CD4-positive, alpha-beta T cell treated with Interleukin-17A for 4 hours (primary cell): ENCODE measurements at regions not wholly inside any gene's neighbourhood (a gene's known extent, or its start where the extent isn't known, plus 50 kb on each side); places are given as distances from the start of the nearest gene placed in this dataset.
"Not testable (repeated sequence)": the region's sequence is repeated elsewhere in the genome, so short reads cannot be mapped to it uniquely, and the experiment has no call there.

Experiments
- DNase-seq: peaks from one replicate; pipeline ENCODE4 v3.0.0-alpha.2; 2020; ENCODE audit warnings: mixed read lengths

DNA sequence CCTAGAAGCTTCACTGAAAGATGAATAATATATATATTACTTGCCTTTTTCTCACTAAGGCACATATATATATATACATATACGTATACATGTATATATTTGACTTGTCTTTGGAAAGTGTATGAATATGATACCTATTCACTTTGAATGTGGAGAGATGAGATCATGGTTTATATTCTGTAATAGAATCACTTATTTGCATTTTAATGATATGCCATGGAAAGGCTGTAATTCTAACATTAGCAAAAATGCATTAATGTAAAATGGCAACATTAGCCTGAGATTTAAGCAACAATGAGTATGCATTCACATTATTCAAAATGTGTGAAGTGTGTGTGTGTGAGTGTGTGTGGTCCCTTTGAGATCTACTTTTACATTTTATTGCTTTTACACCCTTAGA lies 54.5 kb upstream of the PRKD1 start:
- no peak for DNase-seq

GRCh38 chr14:29982993-29983392 lies 55.3 kb upstream of the PRKD1 start:
- DNase-seq = no peak

GRCh38 chr14:29990344-29990857 lies 62.8 kb upstream of the PRKD1 start:
- not testable (repeated sequence) for DNase-seq

GRCh38 chr14:29990993-29991392 lies 63.3 kb upstream of the PRKD1 start:
- no peak for DNase-seq

DNA sequence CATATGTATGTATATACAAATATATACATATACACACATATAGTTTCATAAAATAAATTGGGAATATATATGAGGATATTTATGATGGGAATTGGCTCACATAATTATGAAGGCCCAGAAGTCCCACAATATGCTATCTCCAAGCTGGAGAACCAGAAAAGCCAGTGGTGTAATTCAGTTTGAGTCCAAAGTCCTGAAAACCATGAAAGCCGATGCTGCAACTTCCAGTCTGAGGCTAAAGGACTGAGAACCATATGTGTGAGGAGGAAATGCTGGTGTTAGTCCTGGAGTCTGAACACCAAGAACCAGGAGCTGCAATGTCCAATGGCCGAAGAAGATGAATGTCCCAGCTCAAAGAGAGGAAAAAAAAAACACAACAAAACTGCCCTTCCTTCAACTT lies 65.5 kb upstream of the PRKD1 start:
- DNase-seq = no peak

DNA sequence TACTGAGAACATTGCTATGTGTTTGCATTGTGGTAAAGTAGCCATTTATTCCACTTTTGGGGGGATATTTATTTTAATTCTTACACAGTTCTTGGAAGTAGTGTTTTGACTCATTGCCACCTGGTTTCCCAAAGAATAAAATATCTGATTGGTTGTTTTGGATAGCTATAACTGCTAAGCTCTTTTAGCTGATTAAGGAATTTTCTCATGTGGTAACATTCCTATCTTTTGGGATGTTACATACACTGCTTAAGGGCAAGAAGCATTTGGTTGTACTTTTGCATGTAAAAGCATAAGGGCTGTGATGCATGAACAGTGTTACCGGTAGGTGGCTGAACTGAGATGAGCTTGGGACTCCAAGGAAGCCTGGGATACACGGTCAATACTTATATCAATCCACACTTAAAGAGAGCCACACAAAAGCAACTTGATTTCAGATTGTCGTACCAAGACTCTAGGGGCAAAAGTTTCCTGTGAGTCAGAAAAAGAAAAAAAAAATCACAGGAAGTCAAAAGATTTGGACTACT lies 71.4 kb upstream of the PRKD1 start:
- DNase-seq = no peak

- no peak for DNase-seq
These were observed 75.2 kb upstream of the PRKD1 start for GRCh38 chr14:30002859-30003258.

DNA sequence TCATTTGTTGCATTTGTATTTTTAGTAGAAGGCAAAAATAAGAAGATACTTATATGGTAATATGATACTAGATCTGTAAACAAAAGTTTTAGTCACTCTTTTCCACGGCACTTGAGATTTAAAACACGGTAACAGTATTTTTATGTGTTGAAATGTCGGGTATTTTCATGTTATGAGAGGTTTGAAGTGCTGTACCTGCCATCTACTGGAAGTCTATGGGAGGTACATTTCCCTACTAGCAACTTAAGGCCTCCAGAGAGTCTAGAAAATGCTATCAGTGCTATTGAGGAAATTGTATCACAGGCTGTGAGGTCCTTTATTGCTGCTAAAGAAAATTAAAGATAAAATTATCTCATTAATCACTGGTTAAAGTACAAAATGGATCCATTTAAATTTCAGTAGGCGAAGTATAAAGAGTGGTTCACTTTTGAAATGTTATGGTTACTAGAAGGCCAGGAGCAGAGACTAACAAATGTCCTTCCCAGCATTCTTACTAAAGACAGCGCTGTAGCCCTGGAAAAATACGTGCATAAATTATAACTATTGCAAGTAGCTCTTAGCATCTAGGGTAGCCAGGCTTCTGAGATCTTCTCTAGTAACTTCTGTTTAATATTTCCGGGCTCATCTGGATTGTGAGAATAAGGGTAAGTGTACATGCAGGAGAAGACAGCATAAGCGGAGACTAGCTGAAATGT lies 77.6 kb upstream of the PRKD1 start:
- no peak for DNase-seq

GRCh38 chr14:30006695-30007094 lies 79.0 kb upstream of the PRKD1 start:
- no peak for DNase-seq

- DNase-seq = no peak
These were observed 87.8 kb upstream of the PRKD1 start for GRCh38 chr14:30015489-30015888.

DNA sequence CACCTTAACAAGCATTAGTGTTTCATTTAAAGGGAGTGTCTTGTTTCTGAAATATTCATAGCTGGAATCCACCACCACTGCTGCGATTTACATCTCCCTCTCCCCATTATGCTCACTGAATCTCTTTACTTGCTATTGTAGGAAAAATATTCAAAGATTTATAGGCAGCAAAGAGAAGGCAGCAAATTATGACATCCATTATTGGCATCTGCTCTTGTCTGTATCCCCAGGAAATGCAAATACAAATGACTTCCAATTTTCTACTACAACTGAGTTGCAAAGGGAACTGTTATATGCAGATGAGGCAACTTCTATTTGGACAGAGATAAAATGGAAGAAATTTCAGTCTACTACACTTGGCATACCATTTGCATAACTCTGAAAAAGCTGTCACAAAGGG lies 88.4 kb upstream of the PRKD1 start:
- no peak for DNase-seq

DNA sequence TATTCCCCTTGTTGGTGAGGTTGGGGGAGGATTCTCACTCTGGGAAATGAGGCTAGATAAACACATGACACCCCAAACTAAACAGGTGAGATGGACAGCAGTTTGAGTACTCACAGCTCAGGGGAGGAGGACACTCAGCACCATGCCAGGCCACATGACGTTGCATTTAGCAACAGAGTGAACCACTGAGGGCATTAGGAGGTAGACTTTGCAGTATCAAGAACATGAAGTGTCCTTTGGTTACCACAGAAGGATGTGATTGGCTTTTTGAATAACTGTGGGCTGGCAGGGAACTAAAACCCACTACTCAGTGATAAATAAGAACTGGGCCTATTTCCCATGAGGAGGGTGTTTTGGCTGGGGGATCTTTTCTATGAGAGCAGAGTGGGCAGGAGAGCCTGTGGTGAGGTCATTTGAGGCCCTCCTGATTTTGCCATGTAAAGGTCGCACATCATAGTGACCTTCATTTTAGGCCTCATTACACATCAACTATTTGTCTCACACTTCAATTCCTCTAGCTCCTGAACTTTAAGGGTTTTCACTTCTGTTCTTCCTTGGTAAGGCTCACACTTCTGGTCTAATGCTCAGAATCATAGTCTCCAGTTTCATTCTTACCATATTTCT lies 89.8 kb upstream of the PRKD1 start:
- no peak for DNase-seq

DNA sequence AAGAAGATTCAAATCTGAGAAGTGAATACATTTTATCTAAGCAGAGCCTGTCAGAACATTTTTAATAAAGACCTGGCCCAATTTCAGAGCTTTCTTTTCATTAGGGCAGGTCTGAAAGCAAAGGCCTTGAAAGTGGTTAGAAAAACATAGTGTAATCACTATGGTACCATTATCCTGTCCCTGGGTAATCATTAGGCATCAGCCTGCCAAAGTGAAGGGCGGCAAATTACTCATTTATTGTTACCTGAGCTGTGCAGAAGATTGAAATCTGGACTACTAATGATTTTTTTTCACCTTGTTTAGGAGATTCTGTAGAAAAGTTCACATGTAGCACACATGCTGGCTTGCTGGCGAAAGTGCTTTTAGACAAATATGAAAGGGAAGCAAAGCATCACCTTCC lies 92.6 kb upstream of the PRKD1 start:
- DNase-seq = no peak

GRCh38 chr14:30020687-30021086 lies 93.0 kb upstream of the PRKD1 start:
- no peak for DNase-seq

DNA sequence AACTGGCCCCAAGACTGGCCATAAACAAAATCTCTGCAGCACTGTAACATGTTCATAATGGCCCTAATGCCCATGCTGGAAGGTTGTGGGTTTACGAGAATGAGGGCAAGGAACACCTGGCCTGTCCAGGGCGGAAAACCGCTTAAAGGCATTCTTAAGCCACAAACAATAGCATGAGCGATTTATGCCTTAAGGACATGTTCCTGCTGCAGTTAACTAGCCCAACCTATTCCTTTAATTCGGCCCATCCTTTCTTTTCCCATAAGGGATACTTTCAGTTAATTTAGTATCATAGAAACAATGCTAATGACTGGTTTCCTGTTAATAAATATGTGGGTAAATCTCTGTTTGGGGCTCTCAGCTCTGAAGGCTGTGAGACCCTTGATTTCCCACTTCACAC lies 95.7 kb upstream of the PRKD1 start:
- not testable (repeated sequence) for DNase-seq

DNA sequence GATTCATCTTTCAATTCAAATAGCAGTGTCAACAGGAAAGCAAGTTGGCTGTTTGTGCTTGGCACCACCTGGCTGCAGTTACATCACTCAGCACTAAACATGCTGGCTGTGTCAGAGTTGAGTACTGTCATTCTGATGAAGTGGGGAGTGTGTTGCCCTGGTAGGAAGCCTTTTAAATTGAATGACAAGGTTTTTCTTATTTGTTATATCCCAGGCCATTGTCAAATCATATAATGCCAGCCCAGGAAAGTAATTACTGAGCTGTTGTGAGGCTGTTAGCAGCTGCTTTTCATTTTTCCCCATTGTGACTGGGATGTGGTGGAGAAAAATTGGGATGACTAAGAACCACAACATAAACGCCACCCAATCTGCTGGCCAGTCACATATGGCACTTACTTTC lies 106.5 kb upstream of the PRKD1 start:
- DNase-seq = no peak

- DNase-seq = no peak
These were observed 107.7 kb upstream of the PRKD1 start for GRCh38 chr14:30035361-30035760.

DNA sequence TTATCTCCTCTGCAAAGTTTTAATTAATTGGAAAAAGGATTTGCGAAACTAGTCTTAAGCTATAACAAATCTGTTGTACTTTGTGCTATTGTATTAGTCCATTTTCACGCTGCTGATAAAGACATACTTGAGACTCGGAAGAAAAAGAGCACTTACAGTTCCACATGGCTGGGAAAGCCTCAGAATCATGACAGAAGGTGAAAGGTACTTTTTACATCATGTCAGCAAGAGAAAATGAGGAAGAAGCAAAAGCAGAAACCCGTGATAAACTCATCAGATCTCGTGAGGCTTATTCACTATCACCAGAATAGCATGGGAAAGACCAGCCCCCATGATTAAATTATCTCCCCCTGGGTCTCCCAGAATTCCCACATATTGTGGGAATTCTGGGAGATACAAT lies 118.1 kb upstream of the PRKD1 start:
- no peak for DNase-seq

GRCh38 chr14:30053103-30053502 lies 125.5 kb upstream of the PRKD1 start:
- no peak for DNase-seq

DNA sequence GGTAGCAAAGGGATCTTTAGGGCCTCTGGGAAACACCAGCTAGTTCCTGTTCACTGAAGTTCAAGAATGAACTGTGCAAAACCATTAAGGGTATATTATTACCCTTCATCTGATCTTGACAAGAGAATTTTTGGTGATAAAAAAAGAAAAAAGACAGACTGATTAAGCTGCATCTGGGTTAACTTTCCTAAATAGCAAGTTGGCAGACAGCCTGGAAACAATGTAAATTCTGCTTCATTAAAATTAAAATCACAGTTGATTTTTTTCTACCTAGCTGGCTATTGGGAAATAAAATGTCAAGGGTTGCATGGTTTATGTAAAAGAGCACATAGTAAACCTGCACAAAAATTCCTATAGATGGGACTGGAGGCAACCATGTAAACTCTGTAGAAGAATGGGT lies 126.6 kb upstream of the PRKD1 start:
- no peak for DNase-seq

DNA sequence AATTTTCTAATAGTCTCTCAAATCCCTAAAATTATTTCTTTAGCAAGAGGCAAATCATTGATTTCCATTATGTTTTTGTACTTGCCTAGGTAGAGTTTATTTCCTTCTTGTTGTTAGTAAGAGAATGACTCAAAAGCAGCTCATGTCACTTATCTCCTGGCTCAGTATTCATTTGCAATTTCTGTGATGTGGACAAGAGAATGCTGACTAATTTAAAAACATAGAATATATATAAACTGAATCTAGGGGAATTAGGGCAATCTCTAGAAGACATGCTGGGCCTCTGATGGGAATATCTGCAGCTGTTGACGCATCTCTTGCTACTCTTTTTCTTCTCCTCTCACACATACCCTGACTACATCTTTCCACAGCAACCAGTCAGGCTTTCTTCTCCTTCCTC lies 130.8 kb upstream of the PRKD1 start:
- DNase-seq = no peak

DNA sequence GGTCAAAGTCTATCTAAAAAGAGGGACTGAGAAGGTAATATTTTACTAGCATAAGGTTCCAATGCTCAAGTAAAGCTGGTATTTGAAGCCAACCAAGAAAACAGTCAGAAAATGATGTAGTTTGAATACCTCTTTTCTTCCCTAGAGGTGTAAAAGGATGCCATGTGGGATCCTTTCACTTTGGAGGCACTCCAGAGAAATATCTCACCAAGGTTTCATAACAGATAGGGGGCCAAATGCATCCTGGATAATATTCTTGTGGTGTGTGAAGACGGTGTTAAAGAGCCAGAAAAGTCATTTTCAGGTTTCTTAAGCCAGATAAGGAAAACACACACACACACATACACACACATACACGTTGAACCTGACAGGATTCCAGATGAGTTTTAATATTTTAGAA lies 136.1 kb upstream of the PRKD1 start:
- no peak for DNase-seq

GRCh38 chr14:30064454-30064853 lies 136.8 kb upstream of the PRKD1 start:
- no peak for DNase-seq

- DNase-seq = no peak
These were observed 141.9 kb upstream of the PRKD1 start for GRCh38 chr14:30069536-30069935.

DNA sequence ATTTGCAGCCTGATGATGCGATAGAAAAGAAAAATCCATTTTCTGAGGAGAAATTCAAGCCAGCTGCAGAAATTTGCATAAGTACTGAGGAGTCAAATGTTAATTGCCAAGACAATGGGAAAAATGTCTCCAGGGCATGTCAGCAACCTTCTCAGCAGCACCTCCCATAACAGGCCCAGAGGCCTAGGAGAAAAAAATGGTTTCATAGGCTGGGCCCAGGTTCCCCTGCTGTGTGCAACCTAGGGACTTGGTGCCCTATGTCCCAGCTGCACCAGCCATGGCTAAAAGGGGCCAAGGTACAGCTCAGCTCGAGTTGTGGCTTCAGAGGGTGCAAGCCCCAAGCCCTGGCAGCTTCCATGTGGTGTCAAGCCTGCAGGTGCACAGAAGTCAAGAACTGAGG lies 144.8 kb upstream of the PRKD1 start:
- not testable (repeated sequence) for DNase-seq
